ENCODE measurements at regions not wholly inside any gene's neighbourhood (a gene's known extent, or its start where the extent isn't known, plus 50 kb on each side); places are given as distances from the start of the nearest gene placed in this dataset.

DNA sequence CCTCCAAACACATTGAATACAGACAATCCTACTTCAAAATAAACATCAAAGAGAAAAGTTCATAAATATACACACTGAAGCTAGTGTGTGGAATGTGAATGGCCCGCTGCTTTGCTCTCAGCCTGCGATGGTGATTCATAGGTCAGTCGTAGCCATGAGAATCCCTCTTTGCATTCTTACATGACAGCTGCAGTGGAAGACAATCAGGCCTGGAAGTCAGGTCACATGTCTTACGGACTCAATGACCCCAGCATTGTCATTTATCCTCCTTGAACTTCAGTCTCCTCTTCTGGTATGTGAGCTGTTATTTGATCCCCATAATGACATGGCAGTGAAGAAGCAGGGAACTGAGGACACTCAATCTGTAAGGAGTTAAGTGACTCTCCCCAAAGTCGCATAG, 217.8 kb upstream of the EOMES start:
- Histone ChIP-seq H3K4me1 (no peaks in the 10 kb centered on the region), H3K27me3 (no peaks in the 10 kb centered on the region), H3K27ac (no peak overlapping the region), H3K4me3 (no peak overlapping the region), H3K9me3 (no peaks in the 10 kb centered on the region), H3K36me3 (no peaks in the 10 kb centered on the region)
- no peak for DNase-seq
- intact Hi-C loops (cut with DNase I; ENCODE audit: low total_unique reads) = no loop called here
- 50 to 63% (median 60%) methylated on average over 5 of the region's 5 CpGs for WGBS, 5 donors
- TF ChIP-seq POLR2AphosphoS5 (IDR thresholded peaks at IDR 0.05) = no peak
- TF ChIP-seq, protein P1, sequence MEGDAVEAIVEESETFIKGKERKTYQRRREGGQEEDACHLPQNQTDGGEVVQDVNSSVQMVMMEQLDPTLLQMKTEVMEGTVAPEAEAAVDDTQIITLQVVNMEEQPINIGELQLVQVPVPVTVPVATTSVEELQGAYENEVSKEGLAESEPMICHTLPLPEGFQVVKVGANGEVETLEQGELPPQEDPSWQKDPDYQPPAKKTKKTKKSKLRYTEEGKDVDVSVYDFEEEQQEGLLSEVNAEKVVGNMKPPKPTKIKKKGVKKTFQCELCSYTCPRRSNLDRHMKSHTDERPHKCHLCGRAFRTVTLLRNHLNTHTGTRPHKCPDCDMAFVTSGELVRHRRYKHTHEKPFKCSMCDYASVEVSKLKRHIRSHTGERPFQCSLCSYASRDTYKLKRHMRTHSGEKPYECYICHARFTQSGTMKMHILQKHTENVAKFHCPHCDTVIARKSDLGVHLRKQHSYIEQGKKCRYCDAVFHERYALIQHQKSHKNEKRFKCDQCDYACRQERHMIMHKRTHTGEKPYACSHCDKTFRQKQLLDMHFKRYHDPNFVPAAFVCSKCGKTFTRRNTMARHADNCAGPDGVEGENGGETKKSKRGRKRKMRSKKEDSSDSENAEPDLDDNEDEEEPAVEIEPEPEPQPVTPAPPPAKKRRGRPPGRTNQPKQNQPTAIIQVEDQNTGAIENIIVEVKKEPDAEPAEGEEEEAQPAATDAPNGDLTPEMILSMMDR (IDR thresholded peaks at IDR 0.05) = no peak
- no peak for TF ChIP-seq POLR2A (IDR thresholded peaks at IDR 0.05)
- no peak for TF ChIP-seq EP300 (IDR thresholded peaks at IDR 0.05)

DNA sequence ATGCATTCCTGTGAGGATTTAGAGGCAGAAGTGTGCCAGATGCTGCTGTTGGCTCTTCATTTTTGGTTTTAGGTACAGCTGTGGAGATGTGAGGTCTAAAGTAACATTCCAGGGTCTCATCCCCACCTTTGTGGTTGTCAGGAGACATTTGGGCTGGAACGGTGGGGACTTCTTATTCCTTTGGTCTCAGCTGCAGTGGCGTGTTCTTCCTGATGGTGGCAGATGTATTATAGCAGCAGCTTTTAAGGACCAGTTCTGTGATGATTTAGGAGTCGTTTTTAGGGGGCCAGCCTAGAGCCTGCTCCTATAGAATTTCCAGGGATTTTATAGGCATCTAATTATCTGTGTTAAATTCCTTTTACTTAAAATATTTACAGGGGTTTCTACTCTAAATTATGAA, 221.0 kb upstream of the EOMES start:
- Histone ChIP-seq H3K27ac (no peak overlapping the region), H3K4me1 (no peaks in the 10 kb centered on the region), H3K9me3 (no peaks in the 10 kb centered on the region), H3K27me3 (no peaks in the 10 kb centered on the region), H3K4me3 (no peak overlapping the region), H3K36me3 (no peaks in the 10 kb centered on the region)
- intact Hi-C loops (cut with DNase I; ENCODE audit: low total_unique reads) = no loop called here
- peak in 1 of 2 donors; percentile 24 for DNase-seq
- WGBS, 5 donors = 9 to 23% (median 14%) methylated on average over 3 of the region's 3 CpGs
- TF ChIP-seq POLR2A (IDR thresholded peaks at IDR 0.05) = no peak

DNA sequence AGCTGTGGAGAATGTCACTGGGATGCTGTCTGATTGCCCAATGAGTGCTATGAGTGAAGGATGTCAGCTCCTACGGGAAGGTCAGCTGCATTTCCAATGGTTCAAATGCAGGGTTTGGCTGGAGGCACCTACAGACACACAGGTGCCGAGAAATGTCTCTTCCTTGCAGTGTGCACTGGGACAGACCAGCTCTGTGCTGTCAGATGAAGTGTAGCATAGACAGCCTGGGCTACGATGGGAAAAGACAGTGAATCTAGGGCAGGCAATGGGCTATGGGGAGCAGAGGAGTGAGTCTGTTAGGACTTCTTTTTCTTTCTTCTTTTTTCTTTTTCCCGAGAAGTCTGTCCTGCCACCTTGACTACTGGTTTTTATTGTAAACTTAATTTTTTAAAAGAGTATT, 223.1 kb upstream of the EOMES start:
- WGBS, 5 donors = 81 to 85% (median 82%) methylated on average over 4 of the region's 4 CpGs
- no peaks in the 10 kb centered on the region for H3K36me3 ChIP-seq
- no peaks in the 10 kb centered on the region for H3K27me3 ChIP-seq
- H3K4me1 ChIP-seq = no peaks in the 10 kb centered on the region
- no peak overlapping the region for H3K27ac ChIP-seq
- DNase-seq = no peak
- no peak overlapping the region for H3K4me3 ChIP-seq
- intact Hi-C loops (cut with DNase I; ENCODE audit: low total_unique reads) = no loop called here
- TF ChIP-seq EP300 (IDR thresholded peaks at IDR 0.05) (no peak), POLR2AphosphoS5 (IDR thresholded peaks at IDR 0.05) (no peak), POLR2A (IDR thresholded peaks at IDR 0.05) (no peak)
- TF ChIP-seq, protein P1 (IDR thresholded peaks at IDR 0.05) = no peak
- no peaks in the 10 kb centered on the region for H3K9me3 ChIP-seq

DNA sequence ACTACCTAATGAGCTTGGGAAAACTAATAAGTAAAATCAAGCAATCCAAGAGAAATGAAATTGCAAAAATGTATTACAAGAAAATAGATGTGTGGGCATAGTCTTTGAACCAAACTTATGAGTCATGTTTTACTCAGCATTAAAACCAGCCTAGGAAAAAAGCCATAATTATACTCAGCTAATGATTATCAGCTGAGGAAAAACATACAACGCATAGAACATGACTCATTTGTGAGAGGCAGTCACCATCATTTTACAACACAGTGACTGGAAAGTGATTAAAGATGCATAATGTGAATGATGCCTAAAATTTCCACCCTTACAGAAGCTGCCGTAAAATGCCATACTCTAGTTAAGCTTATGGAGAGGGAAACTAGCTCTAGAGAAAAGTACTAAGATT, 238.0 kb upstream of the EOMES start:
- Histone ChIP-seq H3K9me3 (peaks cover 0 to 5% (median 0%) of the 10 kb centered on the region in 4 donors), H3K27me3 (no peaks in the 10 kb centered on the region), H3K27ac (no peak overlapping the region), H3K36me3 (no peaks in the 10 kb centered on the region), H3K4me1 (no peaks in the 10 kb centered on the region), H3K4me3 (no peak overlapping the region)
- 61 to 72% (median 62%) methylated on average over 2 of the region's 2 CpGs for WGBS, 5 donors
- TF ChIP-seq EP300 (IDR thresholded peaks at IDR 0.05) = no peak
- no peak for TF ChIP-seq POLR2A (IDR thresholded peaks at IDR 0.05)
- TF ChIP-seq, protein P1 (IDR thresholded peaks at IDR 0.05) = no peak
- TF ChIP-seq POLR2AphosphoS5 (IDR thresholded peaks at IDR 0.05) = no peak
- intact Hi-C loops (cut with DNase I; ENCODE audit: low total_unique reads) = no loop called here
- no peak for DNase-seq

DNA sequence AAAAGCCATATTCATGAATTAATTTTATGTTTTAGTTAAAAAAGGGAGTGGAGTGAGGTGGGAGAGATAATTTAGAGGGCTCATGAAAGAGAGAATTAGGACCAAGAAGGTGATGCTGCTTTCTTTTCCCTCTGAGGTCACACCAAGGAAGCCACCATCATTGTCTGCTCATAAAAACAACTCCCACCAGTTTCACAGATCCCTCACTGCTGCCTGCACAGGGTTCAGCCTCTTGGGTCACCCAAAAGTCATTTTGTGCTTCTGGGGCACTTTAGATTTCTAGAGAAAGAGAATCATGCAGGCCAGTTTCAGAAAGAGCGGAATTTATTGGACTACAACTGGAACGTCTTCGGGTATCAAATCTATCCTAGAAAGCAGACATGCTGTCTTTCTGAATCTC, 241.4 kb upstream of the EOMES start:
- intact Hi-C loops (cut with DNase I; ENCODE audit: low total_unique reads) = no loop called here
- TF ChIP-seq, protein P1 (IDR thresholded peaks at IDR 0.05) = no peak
- TF ChIP-seq POLR2A (IDR thresholded peaks at IDR 0.05) = no peak
- TF ChIP-seq EP300 (IDR thresholded peaks at IDR 0.05) = no peak
- no peak for TF ChIP-seq POLR2AphosphoS5 (IDR thresholded peaks at IDR 0.05)
- Histone ChIP-seq H3K4me1 (no peaks in the 10 kb centered on the region), H3K4me3 (no peak overlapping the region), H3K27me3 (no peaks in the 10 kb centered on the region), H3K9me3 (no peaks in the 10 kb centered on the region), H3K27ac (no peak overlapping the region), H3K36me3 (no peaks in the 10 kb centered on the region)
- WGBS, 5 donors = 82 to 96% (median 92%) methylated on average over 3 of the region's 3 CpGs
- DNase-seq = no peak
